HG03342 (cell line): ENCODE measurements at regions not wholly inside any gene's neighbourhood (a gene's known extent, or its start where the extent isn't known, plus 50 kb on each side); places are given as distances from the start of the nearest gene placed in this dataset.

Experiments
- ATAC-seq: cut with Tn5 transposase; IDR thresholded peaks from one replicate; pipeline ENCODE4 v1.9.1; 2021; ENCODE audit warnings: mild to moderate bottlenecking, moderate library complexity; ENCODE audit not compliant: unreplicated experiment

- ATAC-seq, result no peak
Measured at GRCh38 chr14:85788470-85789233, 258.7 kb downstream of the FLRT2 start.

- no peak for ATAC-seq
Measured at GRCh38 chr14:85766295-85766694, 236.4 kb downstream of the FLRT2 start.

GRCh38 chr14:85764822-85765221 lies 234.9 kb downstream of the FLRT2 start:
- ATAC-seq, result no peak

- ATAC-seq, result no peak
Measured at GRCh38 chr14:85762526-85762925, 232.6 kb downstream of the FLRT2 start.

GRCh38 chr14:85752175-85752574 lies 222.2 kb downstream of the FLRT2 start:
- no peak for ATAC-seq

GRCh38 chr14:85744573-85744972 lies 214.6 kb downstream of the FLRT2 start:
- no peak for ATAC-seq

- no peak for ATAC-seq
Measured at GRCh38 chr14:85732031-85732430, 202.1 kb downstream of the FLRT2 start.

GRCh38 chr14:85731186-85731585 lies 201.2 kb downstream of the FLRT2 start:
- no peak for ATAC-seq

- ATAC-seq, result no peak
Measured at GRCh38 chr14:85728476-85729065, 198.6 kb downstream of the FLRT2 start.

GRCh38 chr14:85714069-85714468 lies 184.1 kb downstream of the FLRT2 start:
- ATAC-seq, result no peak

- ATAC-seq, result no peak
Measured at GRCh38 chr14:85711620-85712019, 181.7 kb downstream of the FLRT2 start.
